Fibroblast of skin of abdomen (primary cell): ENCODE measurements at regions not wholly inside any gene's neighbourhood (a gene's known extent, or its start where the extent isn't known, plus 50 kb on each side); places are given as distances from the start of the nearest gene placed in this dataset.
"Not testable (repeated sequence)": the region's sequence is repeated elsewhere in the genome, so short reads cannot be mapped to it uniquely, and the experiment has no call there.

Source experiments
- DNase-seq: peaks from one replicate; pipeline ENCODE4 v3.0.0-alpha.2; 2013

GRCh38 chr6:27825848-27826611 is 86.2 kb downstream of the OR2B2 start:
- DNase-seq: not testable (repeated sequence)

- no peak for DNase-seq
These were observed 87.0 kb downstream of the OR2B2 start for GRCh38 chr6:27825025-27825793.

GRCh38 chr6:27824211-27825024 is 87.8 kb downstream of the OR2B2 start:
- peak; percentile 86 for DNase-seq

GRCh38 chr6:27823714-27824210 is 88.4 kb downstream of the OR2B2 start:
- peak; percentile 77 for DNase-seq

GRCh38 chr6:27816906-27817305 is 95.3 kb downstream of the OR2B2 start:
- DNase-seq: no peak

GRCh38 chr6:27814665-27815424 is 97.4 kb downstream of the OR2B2 start:
- DNase-seq: peak; percentile 95

- not testable (repeated sequence) for DNase-seq
These were observed 97.9 kb downstream of the OR2B2 start for GRCh38 chr6:27814415-27814664.

- DNase-seq: no peak
These were observed 99.2 kb downstream of the OR2B2 start for GRCh38 chr6:27812805-27813492.

GRCh38 chr6:27812078-27812804 is 100.0 kb downstream of the OR2B2 start:
- DNase-seq: no peak

GRCh38 chr6:27811451-27811772 is 100.8 kb downstream of the OR2B2 start:
- DNase-seq: no peak

- DNase-seq: no peak
These were observed 101.3 kb downstream of the OR2B2 start for GRCh38 chr6:27810768-27811450.

GRCh38 chr6:27809939-27810767 is 102.0 kb downstream of the OR2B2 start:
- DNase-seq: peak; percentile 97

- no peak for DNase-seq
These were observed 102.9 kb downstream of the OR2B2 start for GRCh38 chr6:27809067-27809938.

- DNase-seq: not testable (repeated sequence)
These were observed 103.7 kb downstream of the OR2B2 start for GRCh38 chr6:27808242-27809066.

- peak; percentile 97 for DNase-seq
These were observed 104.6 kb downstream of the OR2B2 start for GRCh38 chr6:27807441-27808241.

GRCh38 chr6:27806981-27807440 is 105.2 kb downstream of the OR2B2 start:
- DNase-seq: peak; percentile 61

GRCh38 chr6:27805347-27805746 is 106.8 kb downstream of the OR2B2 start:
- DNase-seq: no peak
